ENCODE measurements at regions not wholly inside any gene's neighbourhood (a gene's known extent, or its start where the extent isn't known, plus 50 kb on each side); places are given as distances from the start of the nearest gene placed in this dataset.

DNA sequence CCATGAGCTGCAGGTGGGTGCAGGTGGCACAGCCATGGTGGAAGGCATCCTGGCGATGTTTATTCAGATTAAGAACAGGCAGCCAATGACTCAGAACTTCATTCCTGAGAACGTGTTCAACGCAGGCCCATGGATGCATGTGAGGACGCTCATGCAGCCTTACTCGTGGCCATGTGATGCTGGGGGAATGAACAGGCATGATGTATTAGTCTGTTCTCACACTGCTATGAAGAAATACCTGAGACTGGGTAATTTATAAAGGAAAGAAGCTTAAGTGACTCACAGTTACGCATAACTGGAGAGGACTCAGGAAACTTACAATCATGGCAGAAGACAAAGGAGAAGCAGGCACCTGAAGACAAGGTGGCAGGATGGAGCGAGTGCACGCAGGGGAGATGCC lies 146.6 kb downstream of the RNASET2 start:
- TF ChIP-seq, protein P1, sequence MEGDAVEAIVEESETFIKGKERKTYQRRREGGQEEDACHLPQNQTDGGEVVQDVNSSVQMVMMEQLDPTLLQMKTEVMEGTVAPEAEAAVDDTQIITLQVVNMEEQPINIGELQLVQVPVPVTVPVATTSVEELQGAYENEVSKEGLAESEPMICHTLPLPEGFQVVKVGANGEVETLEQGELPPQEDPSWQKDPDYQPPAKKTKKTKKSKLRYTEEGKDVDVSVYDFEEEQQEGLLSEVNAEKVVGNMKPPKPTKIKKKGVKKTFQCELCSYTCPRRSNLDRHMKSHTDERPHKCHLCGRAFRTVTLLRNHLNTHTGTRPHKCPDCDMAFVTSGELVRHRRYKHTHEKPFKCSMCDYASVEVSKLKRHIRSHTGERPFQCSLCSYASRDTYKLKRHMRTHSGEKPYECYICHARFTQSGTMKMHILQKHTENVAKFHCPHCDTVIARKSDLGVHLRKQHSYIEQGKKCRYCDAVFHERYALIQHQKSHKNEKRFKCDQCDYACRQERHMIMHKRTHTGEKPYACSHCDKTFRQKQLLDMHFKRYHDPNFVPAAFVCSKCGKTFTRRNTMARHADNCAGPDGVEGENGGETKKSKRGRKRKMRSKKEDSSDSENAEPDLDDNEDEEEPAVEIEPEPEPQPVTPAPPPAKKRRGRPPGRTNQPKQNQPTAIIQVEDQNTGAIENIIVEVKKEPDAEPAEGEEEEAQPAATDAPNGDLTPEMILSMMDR (IDR thresholded peaks at IDR 0.05), result no peak
- no peak for TF ChIP-seq RAD21 (conservative IDR thresholded peaks at IDR 0.05 in 1 of 2, IDR thresholded peaks at IDR 0.05 in 1 of 2)
- no peak for TF ChIP-seq GATA3 (IDR thresholded peaks at IDR 0.05; ENCODE audit: borderline replicate concordance)

All from A549 (cell line).